Osteocyte (in vitro differentiated cells): ENCODE measurements at regions not wholly inside any gene's neighbourhood (a gene's known extent, or its start where the extent isn't known, plus 50 kb on each side); places are given as distances from the start of the nearest gene placed in this dataset.

Experiments
- DNase-seq: peaks from one replicate; pipeline ENCODE4 v3.0.0; 2021; ENCODE audit warnings: mixed read lengths; ENCODE audit not compliant: unreplicated experiment; ENCODE audit errors: extremely low spot score
- H3K27ac Mint-ChIP-seq: one replicate; pipeline ENCODE4 v1.8.0; 2021; ENCODE audit warnings: mild to moderate bottlenecking, mixed read lengths; ENCODE audit not compliant: unreplicated experiment
- H3K27me3 Mint-ChIP-seq: one replicate; pipeline ENCODE4 v1.8.0; 2021; ENCODE audit warnings: mixed read lengths; ENCODE audit not compliant: unreplicated experiment
- H3K36me3 Mint-ChIP-seq: one replicate; pipeline ENCODE4 v1.8.0; 2021; ENCODE audit warnings: mixed read lengths; ENCODE audit not compliant: unreplicated experiment
- H3K4me1 Mint-ChIP-seq: one replicate; pipeline ENCODE4 v1.8.0; 2021; ENCODE audit warnings: mixed read lengths; ENCODE audit not compliant: unreplicated experiment
- H3K4me3 Mint-ChIP-seq: one replicate; pipeline ENCODE4 v1.8.0; 2021; ENCODE audit warnings: mild to moderate bottlenecking, moderate library complexity, mixed read lengths; ENCODE audit not compliant: unreplicated experiment
- H3K9me3 Mint-ChIP-seq: one replicate; pipeline ENCODE4 v1.8.0; 2021; ENCODE audit warnings: mixed read lengths; ENCODE audit not compliant: unreplicated experiment
- CTCF ChIP-seq: fragments of 200-600 bp; sonication (generic); IDR thresholded peaks from 2 replicates; pipeline ENCODE4 v1.5.0; 2021; ENCODE audit warnings: antibody characterized with exemption, mild to moderate bottlenecking, moderate library complexity

- Mint-ChIP-seq H3K27ac (no peak overlapping the region), H3K4me1 (peaks cover 4% of the 10 kb centered on the region), H3K9me3 (peaks cover 3% of the 10 kb centered on the region), H3K4me3 (no peak overlapping the region), H3K27me3 (no peaks in the 10 kb centered on the region), H3K36me3 (no peaks in the 10 kb centered on the region)
- no peak for DNase-seq
- TF ChIP-seq CTCF = no peak
These were observed 950.3 kb downstream of the TFAP2A start for GRCh38 chr6:9464583-9464982.

DNA sequence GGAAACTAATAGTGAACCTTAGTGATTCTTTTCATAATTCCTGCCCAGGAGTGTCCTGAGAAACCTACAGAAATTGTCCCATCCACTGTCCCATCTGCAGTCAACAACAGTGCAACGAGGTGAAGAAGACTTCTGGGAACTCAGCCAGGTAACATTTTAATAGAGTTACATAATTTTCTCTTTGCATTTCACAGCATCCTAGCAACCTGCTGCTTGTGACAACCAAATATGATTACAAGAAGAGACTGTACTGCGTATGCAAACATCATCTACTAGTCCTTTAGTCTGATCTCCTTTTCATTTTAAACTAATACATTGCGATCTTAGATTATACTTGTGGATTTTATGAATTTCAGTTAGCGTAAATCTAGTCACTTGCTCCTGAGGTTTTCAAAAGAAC is 951.6 kb downstream of the TFAP2A start:
- Mint-ChIP-seq H3K4me1 (peaks cover 4% of the 10 kb centered on the region), H3K36me3 (no peaks in the 10 kb centered on the region), H3K9me3 (peaks cover 3% of the 10 kb centered on the region), H3K4me3 (no peak overlapping the region), H3K27me3 (no peaks in the 10 kb centered on the region), H3K27ac (no peak overlapping the region)
- no peak for DNase-seq
- no peak for TF ChIP-seq CTCF

DNA sequence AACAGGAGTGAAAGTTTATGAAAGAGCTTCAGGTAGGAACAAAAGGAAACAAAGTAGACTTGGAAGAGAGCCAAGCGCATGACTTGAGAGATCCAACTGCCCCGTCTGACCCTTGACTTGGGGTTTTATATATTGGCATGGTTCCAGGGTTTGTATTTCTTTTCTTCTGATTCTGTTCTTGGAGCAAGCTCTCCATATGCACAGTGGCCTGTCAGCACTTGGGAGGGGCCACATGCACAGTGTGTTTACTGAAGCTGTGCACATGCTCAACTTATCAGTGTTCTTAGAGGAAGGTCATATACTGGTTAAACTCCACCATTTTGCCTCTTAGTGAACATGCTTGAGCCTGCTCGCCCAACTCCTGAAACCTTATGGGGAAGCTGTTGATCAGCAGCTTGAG is 953.7 kb downstream of the TFAP2A start:
- Mint-ChIP-seq H3K4me1 (peaks cover 1% of the 10 kb centered on the region), H3K36me3 (no peaks in the 10 kb centered on the region), H3K27me3 (no peaks in the 10 kb centered on the region), H3K27ac (no peak overlapping the region), H3K4me3 (no peak overlapping the region), H3K9me3 (peaks cover 3% of the 10 kb centered on the region)
- no peak for DNase-seq
- no peak for TF ChIP-seq CTCF

DNA sequence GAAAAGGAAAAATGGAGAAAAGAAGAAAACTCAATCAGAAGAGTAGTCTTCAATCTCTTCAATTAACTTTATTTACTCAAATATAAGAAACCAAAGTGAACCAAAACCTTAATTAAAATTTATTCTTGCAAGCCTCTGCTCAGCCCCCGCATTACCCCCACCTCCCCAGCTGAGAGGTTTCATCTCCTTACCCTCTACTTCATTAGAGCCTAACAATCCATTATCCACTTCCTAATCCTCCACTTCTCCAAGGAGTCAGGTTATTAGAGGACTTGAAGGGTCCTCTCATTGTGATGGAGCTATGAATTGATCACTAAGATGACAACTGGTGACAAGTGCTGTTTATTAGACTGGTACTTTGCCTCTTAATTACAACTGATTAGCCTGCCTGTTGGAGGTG is 956.5 kb downstream of the TFAP2A start:
- no peak for DNase-seq
- Mint-ChIP-seq H3K27me3 (no peaks in the 10 kb centered on the region), H3K4me1 (peaks cover 3% of the 10 kb centered on the region), H3K36me3 (no peaks in the 10 kb centered on the region), H3K4me3 (no peak overlapping the region), H3K9me3 (peaks cover 3% of the 10 kb centered on the region), H3K27ac (no peak overlapping the region)
- no peak for TF ChIP-seq CTCF

DNA sequence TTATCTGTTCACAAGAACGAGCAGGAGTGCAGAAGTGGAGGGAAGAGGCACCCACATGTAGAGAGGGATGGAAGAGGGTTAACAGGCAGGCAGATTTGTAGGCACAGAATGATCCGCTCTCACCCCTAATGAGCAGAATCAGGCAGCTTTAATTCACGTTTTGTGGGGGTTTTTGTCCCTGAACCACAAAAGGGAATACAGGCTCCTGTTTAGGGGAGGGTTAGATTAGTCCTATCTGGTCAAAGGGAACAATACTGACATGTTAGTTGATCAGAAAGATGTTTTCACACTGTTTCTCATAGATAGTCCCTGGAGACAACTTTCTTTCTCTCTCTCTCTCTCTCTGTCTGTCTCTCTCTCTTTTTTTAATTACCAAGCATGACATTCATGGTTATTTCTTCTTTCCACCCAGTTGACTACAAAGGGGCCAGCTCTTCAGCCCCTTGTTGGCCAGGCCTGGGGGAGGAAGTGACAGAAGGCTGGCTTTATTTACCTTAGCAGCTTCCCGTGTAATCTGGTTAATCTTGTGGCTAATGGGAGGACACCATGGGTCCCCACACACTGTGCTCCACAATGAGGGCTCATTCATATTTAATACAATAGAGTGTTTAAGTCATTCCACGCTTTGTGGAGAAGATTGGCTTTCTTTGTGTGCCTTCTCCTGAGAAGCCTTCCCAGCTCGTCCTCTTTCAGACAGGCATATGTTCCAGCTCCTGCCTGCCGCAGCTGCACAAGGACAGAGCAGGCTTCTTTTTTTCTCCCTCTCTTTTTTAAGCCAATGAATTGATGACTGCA is 958.8 kb downstream of the TFAP2A start:
- Mint-ChIP-seq H3K27me3 (no peaks in the 10 kb centered on the region), H3K27ac (no peak overlapping the region), H3K4me3 (no peak overlapping the region), H3K4me1 (peaks cover 3% of the 10 kb centered on the region), H3K36me3 (no peaks in the 10 kb centered on the region), H3K9me3 (peaks cover 2% of the 10 kb centered on the region)
- no peak for DNase-seq
- TF ChIP-seq CTCF = no peak
